ENCODE measurements at regions not wholly inside any gene's neighbourhood (a gene's known extent, or its start where the extent isn't known, plus 50 kb on each side); places are given as distances from the start of the nearest gene placed in this dataset.

- no peak for TF ChIP-seq CTCF (IDR thresholded peaks at IDR 0.05; ENCODE audit: poor library complexity)
- no peak for TF ChIP-seq EZH2phosphoT487 (IDR thresholded peaks at IDR 0.05; ENCODE audit: low read depth, severe bottlenecking, unreplicated experiment)
These were observed 758.4 kb downstream of the BCL11B start for GRCh38 chr14:98513558-98513957.
